Thyroid gland (tissue), 4 donors: ENCODE measurements at regions not wholly inside any gene's neighbourhood (a gene's known extent, or its start where the extent isn't known, plus 50 kb on each side); places are given as distances from the start of the nearest gene placed in this dataset. TPM values are rescaled to one million over a fixed set of nuclear protein-coding genes. Genes with fewer than 3 reads are reported as not detected.

Experiments
- DNase-seq, 2 donors: peaks; one replicate each; pipeline ENCODE4 v3.0.0-alpha.2; 2019
- H3K27ac ChIP-seq, 3 donors: fragments of 200-600 bp; sonication (generic); 1 replicate in 2 of 3; 2 replicates in 1 of 3; pipeline ENCODE4 v1.5.1; 2016 to 2019; ENCODE audit warnings: mild to moderate bottlenecking in 1 of 3, moderate library complexity in 1 of 3
- H3K27me3 ChIP-seq: fragments of 200-600 bp; sonication (generic); one replicate; pipeline ENCODE4 v1.5.1; 2019
- H3K36me3 ChIP-seq, 2 donors: fragments of 200-600 bp; sonication (generic); one replicate each; pipeline ENCODE4 v1.5.1; 2016 to 2019
- H3K4me1 ChIP-seq, 2 donors: fragments of 200-600 bp; sonication (generic); one replicate each; pipeline ENCODE4 v1.5.1; 2017 to 2019
- H3K4me3 ChIP-seq, 3 donors: fragments of 200-600 bp; sonication (generic); replicated peaks in 1 of 3; 1 replicate in 2 of 3; 2 replicates in 1 of 3; pipeline ENCODE4 v1.5.1; 2016; ENCODE audit warnings: mild to moderate bottlenecking in 1 of 3
- H3K9me3 ChIP-seq: fragments of 200-600 bp; sonication (generic); one replicate; pipeline ENCODE4 v1.5.1; 2017
- POLR2A ChIP-seq, 2 donors: fragments of 450-650 bp; IDR thresholded peaks; one replicate each; pipeline ENCODE4 v1.6.1; 2017; ENCODE audit warnings: antibody characterized with exemption in 2 of 2, mild to moderate bottlenecking in 2 of 2, moderate library complexity in 1 of 2
- WGBS, 2 donors: methylation state at CpG; one replicate each; pipeline ENCODE4 v1.1.5; 2017; 5-methylcytosine and 5-hydroxymethylcytosine counted together
- intact Hi-C: fragments of 100-400 bp; cut with DNase I; formaldehyde crosslinking; loops from one replicate; pipeline ENCODE4 v1.15.1; 2023
- small RNA-seq: library from RNA; depleted of rRNA; stranded (forward); fragments of <200 nt; gene quantifications from one replicate; pipeline ENCODE3, GENCODE V24; 2016
- TF ChIP-seq, protein P1 (sequence below), 6 experiments: fragments of 200-600 bp in 3 of 6; fragments of 450-650 bp in 3 of 6; sonication (generic) in 3 of 6; IDR thresholded peaks; one replicate each; pipeline ENCODE4 v1.5.1; 2016 to 2019; ENCODE audit warnings: antibody characterized with exemption in 6 of 6, mild to moderate bottlenecking in 2 of 6, inconsistent platforms in 1 of 6, moderate library complexity in 1 of 6

DNA sequence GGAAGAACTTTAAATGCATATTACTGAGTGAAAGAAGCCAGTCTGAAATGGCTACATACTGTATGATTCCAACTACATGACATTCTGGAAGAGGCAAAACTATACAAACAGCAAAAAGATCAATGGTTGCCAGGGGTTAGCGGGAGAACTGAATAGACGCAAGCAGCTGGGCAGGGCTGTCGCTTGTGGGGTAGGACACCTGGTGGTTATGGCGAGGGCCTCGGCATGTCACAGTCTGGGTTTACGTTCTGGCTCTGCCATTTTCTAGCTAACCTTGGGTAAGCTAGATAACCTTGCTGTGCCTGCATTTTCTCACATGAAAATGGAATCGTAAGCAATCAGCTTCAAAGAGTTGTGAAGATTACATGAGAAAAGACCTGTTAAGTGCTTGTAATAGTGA, 55.2 kb upstream of the SYT13 start:
- no peak overlapping the region for H3K4me3 ChIP-seq
- DNase-seq, result no peak
- no peaks in the 10 kb centered on the region for H3K9me3 ChIP-seq
- WGBS, 2 donors, result 94% methylated on average over 7 of the region's 7 CpGs
- H3K4me1 ChIP-seq, result peaks cover 0 to 10% of the 10 kb centered on the region in 2 donors
- intact Hi-C loops, result no loop called here
- no peak overlapping the region for H3K27ac ChIP-seq
- H3K36me3 ChIP-seq, result no peaks in the 10 kb centered on the region
- H3K27me3 ChIP-seq, result no peaks in the 10 kb centered on the region
- TF ChIP-seq POLR2A (IDR thresholded peaks at IDR 0.05), result no peak
- TF ChIP-seq, protein P1, sequence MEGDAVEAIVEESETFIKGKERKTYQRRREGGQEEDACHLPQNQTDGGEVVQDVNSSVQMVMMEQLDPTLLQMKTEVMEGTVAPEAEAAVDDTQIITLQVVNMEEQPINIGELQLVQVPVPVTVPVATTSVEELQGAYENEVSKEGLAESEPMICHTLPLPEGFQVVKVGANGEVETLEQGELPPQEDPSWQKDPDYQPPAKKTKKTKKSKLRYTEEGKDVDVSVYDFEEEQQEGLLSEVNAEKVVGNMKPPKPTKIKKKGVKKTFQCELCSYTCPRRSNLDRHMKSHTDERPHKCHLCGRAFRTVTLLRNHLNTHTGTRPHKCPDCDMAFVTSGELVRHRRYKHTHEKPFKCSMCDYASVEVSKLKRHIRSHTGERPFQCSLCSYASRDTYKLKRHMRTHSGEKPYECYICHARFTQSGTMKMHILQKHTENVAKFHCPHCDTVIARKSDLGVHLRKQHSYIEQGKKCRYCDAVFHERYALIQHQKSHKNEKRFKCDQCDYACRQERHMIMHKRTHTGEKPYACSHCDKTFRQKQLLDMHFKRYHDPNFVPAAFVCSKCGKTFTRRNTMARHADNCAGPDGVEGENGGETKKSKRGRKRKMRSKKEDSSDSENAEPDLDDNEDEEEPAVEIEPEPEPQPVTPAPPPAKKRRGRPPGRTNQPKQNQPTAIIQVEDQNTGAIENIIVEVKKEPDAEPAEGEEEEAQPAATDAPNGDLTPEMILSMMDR (IDR thresholded peaks at IDR 0.05), result no peak

DNA sequence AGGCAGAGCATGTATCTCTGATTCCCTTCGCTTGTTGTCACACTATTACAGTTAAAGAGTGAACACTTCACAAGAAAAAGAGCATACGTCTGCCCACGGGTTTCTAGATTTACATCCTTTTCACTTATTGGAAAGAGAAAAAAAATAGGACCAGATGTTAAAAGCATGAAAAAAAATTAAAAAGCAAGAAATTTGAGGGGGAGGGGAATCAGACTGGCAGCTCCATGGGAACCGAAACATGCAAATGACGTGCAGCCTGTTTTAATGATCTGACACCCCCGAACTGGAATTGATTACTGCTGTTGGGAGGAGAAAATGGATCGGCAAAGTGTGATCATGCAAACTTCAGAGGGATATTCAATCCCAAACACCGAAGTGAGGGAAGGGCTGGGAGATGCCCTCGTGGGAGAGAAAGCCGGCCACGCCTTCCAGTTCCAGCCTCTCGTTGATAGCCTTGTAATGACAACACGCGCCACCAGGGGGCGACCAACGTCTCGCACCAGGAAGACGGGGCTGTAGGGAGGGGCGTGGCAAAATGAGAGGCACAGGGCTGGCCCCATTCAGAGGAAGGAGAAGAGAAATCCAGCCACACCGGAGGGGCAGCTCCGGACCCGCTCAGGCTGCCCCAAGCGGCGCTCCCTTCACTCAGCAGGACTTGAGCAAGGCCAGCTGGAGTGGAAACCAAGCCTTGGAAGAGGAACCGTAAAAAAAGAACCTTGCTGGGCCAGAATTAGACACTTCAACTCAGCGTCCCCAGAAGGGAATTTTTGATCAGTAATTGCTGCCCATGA, 53.8 kb upstream of the SYT13 start:
- peak; percentile 97 for DNase-seq
- no peaks in the 10 kb centered on the region for H3K9me3 ChIP-seq
- intact Hi-C loops, result no loop called here
- H3K4me3 ChIP-seq, result no peak overlapping the region
- TF ChIP-seq, protein P1 (IDR thresholded peaks at IDR 0.05), result peak; percentile 87 to 94 (median 92)
- no peak for TF ChIP-seq POLR2A (IDR thresholded peaks at IDR 0.05)
- no peaks in the 10 kb centered on the region for H3K36me3 ChIP-seq
- peaks cover 0 to 10% of the 10 kb centered on the region in 2 donors for H3K4me1 ChIP-seq
- H3K27me3 ChIP-seq, result no peaks in the 10 kb centered on the region
- H3K27ac ChIP-seq, result no peak overlapping the region
- WGBS, 2 donors, result 13 to 14% methylated on average over 25 to 26 of the region's 26 CpGs

DNA sequence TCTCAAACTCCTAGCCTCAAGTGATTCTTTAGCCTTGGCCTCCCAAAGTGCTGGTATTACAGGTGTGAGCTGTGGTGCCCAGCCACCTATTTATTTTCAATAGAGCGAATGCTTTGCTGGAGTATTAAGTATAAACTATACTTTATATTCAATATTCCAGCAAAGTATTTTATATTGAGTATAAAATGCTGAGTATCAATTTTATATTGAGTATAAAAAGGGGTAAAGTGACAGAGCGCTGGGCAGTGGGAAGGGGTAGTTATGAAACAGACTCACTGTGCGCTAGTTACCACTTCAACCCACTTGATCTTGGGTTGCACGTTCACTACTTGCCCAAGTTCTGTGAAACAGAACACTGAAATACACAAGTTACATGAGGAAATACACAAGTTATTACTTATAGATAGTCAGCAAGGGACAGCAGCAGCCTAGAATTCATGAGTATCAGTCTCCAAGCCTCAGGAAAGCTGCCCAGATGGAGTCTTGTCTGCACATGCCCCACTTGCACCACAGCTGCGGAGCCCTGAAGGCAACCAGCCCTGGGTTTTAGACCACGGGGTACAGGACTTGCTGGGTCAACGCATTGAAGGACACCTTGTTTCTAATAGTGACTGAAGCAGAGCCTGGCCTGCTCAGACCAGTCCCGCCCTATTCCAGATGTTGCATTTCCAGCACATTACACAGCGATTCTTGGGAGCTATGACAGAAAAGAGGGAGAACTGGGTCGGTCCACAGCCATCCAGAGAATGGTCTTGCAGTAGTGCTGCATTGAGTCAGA, 51.6 kb upstream of the SYT13 start:
- Histone ChIP-seq H3K27me3 (no peaks in the 10 kb centered on the region), H3K4me1 (peaks cover 0 to 11% of the 10 kb centered on the region in 2 donors), H3K36me3 (no peaks in the 10 kb centered on the region), H3K9me3 (no peaks in the 10 kb centered on the region), H3K4me3 (no peak overlapping the region), H3K27ac (no peak overlapping the region)
- DNase-seq, result no peak
- TF ChIP-seq, protein P1 (IDR thresholded peaks at IDR 0.05), result no peak
- no peak for TF ChIP-seq POLR2A (IDR thresholded peaks at IDR 0.05)
- WGBS, 2 donors, result 87 to 90% methylated on average over 10 of the region's 10 CpGs
- intact Hi-C loops, result no loop called here

DNA sequence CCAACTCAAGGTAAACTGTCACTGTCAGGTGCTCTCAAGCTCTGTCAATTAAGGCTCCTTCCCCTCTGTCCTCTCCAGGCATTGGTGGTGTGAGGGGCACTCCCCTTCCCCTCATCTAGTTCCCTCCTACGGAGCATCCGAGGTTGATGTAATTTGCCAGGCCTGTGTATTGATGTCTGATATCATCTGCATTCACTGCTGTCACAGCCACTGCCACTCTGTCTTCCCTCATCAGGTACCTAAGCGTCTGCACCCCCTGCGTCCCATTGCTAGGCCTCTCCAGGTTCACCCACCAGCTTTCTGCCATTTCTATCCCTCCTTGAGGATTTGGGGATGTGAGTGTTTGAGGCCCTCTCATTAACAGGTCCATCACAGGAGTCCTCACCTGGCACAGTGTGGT, 50.0 kb upstream of the SYT13 start:
- Histone ChIP-seq H3K4me1 (peaks cover 0 to 18% of the 10 kb centered on the region in 2 donors), H3K27ac (no peak overlapping the region), H3K4me3 (no peak overlapping the region), H3K27me3 (no peaks in the 10 kb centered on the region), H3K36me3 (no peaks in the 10 kb centered on the region), H3K9me3 (no peaks in the 10 kb centered on the region)
- intact Hi-C loops, result no loop called here
- WGBS, 2 donors, result 85 to 91% methylated on average over 4 of the region's 4 CpGs
- TF ChIP-seq, protein P1 (IDR thresholded peaks at IDR 0.05), result no peak
- no peak for TF ChIP-seq POLR2A (IDR thresholded peaks at IDR 0.05)
- no peak for DNase-seq

Small RNA genes in the stretch of these regions (small RNA-seq; reads per million reads assigned to genes)
- gene AC103855.4, result not detected
